Stimulated activated naive CD4-positive, alpha-beta T cell (primary cell): ENCODE measurements at regions not wholly inside any gene's neighbourhood (a gene's known extent, or its start where the extent isn't known, plus 50 kb on each side); places are given as distances from the start of the nearest gene placed in this dataset.
"Not testable (repeated sequence)": the region's sequence is repeated elsewhere in the genome, so short reads cannot be mapped to it uniquely, and the experiment has no call there.

Source experiments
- DNase-seq, 6 experiments: peaks; one replicate each; lab custom pipeline; 2025; lab: John Stamatoyannopoulos, UW

DNA sequence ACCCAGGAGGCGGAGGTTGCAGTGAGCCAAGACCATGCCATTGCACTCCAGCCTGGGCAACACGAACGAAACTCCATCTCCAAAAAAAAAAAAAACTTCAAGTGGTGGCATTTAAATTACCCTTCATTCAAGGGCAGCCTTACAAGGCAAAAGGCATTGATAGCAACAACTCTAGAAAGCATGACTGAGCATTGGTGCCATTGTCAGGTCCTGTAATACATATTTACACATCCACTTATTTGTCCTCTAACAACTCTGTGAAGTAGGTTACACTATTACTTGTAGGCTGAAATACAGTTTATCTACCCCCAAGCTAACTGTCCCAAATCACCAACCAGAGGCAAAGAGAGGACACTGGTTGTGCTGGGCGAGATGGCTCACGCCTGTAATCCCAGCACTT is 52.7 kb upstream of the LARP1 start:
- no peak for DNase-seq

DNA sequence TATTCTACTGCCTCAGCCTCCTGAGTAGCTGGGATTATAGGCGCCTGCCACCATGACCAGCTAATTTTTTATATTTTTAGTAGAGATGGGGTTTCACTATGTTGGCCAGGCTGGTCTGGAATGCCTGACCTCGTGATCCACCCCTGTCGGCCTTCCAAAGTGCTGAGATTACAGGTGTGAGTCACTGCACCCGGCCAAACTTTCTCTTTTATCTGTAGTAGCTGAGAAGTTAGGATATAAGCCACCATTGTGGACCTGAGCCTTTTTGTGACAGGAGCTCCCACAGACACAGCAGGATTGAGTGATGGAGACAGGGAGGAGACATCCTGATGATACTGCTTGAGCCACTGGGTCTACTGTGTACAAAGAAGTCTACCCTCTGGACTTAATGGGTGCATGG is 53.5 kb upstream of the LARP1 start:
- DNase-seq = not testable (repeated sequence)

DNA sequence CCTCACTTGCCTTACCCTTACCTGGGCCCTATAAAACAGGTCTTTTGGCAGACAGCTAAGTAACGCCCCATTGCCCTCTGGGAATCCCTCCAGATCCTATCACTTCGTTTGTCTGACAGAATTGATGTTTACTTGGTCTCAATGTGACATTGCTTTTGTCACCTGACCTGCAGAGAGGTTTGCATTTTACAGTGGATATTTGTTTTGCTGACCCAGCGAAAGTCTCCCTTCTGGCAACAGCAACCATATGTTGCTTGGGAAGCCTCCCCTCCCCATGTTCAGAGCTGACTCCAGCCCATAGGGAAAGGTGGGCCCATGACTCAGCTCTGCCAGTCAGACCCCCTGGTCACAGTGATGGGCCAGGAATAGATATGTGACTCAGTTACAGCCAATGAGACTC is 54.0 kb upstream of the LARP1 start:
- no peak for DNase-seq

DNA sequence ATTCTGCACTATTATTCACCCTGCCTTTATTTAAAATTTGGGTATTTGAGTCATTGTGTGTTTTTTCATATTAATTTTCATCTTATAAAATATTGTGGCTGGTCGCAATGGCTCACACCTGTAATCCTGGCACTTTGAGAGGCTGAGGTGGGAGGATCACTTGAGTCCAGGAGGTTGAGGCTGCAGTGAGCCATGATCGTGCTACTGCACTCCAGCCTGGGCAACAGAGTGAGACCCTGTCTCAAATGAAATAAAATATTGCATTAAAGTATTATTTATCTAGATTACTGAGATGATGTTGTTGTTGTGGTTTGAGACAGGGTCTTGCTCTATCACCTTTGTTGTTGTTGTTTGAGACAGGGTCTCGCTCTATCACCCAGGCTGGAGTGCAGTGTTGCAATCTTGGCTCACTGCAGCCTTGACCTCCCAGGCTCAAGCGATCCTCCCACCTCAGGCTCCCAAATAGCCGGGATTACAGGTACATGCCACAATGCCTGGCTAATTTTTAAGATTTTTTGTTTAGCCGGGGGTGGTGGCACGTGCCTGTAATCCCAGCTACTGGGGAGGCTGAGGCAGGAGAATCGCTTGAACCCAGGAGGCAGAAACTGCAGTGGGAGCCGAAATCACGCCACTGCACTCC is 54.8 kb upstream of the LARP1 start:
- not testable (repeated sequence) for DNase-seq

DNA sequence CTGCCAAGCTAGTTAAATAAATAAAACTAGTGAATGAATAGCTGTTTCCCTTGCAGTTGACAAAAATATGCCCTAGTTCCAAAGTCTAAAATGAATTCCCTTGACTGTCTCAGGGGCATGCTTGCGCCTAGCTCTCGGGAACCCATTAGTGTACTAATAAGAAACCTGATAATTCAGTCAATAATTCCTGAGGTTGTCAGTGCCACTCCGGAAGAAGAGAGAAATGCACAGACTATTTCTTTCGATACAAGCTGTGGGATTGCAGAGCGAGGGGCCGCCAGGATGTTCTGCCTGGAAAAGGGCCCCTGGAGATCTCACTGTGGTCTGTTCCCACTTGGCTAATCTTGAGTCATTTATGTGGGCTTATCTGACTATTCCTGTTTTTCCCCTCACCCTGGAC is 56.4 kb upstream of the LARP1 start:
- no peak for DNase-seq

DNA sequence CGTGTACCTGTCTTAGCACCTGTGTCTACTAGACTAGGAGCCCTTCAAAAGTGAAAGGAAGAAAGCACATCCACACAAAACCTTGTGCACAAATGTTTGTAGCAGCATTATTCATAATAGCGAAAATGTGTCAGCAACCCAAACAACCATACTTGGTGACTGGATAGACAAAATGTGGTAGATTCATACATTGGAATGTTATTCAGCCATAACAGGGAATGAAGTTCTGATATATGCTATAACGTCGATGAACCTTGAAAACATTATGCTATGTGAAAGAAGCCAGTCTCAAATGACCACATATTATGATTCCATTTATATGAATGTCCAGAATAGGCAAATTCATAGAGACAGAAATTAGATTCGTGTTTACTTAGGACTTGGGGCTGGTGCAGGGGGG is 57.8 kb upstream of the LARP1 start:
- DNase-seq = no peak

DNA sequence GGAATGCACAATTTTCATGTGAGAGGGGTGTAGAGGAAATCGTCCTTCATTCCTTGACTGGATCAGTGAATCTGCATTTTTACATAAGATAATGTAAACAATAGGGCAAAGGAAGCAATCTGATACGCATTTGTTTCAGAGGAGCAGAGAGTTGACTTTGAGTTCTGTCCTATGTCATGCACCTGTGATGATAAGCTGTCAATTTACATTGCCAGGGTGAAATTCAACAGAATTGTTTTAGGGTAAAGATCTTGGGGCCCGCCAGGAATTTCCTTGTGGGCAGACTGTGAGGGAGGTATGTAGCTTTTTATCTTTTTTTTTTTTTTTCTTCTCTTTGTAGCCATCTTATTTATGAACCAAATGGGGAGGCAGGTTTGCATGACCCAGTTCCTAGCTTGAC is 58.3 kb upstream of the LARP1 start:
- DNase-seq = no peak

DNA sequence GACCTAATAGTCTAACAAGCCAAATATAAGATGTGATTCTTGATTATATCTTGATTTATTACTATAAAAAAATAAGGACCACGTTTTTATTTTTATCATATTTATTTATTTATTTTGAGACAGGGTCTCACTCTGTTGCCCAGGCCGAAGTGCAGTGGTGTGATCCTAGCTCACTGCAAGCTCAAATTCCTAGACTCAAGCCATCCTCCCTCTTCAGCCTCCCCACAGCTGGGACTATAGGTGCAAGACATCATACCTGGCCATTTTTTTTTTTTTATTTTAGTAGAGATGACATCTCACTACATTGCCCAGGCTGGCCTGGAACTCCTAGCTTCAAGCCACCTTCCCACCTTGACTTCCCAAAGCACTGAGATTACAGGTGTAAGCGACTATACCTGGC is 61.0 kb upstream of the LARP1 start:
- no peak for DNase-seq

DNA sequence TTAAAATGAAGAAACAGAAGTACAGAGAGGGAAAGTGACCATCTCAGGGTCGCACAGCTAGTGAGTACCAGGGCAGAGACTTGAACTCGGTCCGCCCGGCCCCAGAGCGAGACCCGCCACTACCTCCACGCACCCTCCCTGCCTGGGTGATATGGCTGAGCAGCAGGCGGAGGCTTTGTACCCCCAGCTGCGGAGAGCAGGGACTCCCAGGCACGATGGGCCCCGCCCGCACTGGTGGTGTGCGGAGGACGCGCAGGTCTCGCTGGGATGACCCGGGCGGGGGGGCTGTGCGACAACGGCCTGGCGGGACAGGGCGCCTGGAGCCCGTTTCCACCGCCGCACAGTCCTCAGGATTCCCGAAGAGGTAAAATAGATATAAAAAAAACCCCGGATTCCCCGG is 64.7 kb upstream of the LARP1 start:
- no peak for DNase-seq

DNA sequence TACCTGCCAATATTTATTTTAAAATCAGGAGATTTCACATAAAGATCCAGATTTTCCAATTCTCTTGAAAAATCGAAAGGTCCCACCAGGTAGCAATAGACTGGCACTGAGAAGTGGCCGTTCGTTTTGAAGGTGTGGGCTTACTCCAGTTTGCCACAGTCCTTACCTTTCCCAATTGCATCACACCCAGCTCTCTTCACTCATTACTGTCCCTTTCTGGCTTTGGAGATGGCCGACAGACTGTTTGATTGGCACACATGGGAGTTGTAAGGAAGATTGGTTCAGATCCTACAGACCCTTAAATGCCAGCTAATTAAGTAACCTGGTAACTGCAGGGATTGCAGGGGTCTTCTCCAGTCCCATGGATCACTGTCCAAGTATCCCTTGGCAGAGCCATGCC is 68.7 kb upstream of the LARP1 start:
- DNase-seq = no peak

DNA sequence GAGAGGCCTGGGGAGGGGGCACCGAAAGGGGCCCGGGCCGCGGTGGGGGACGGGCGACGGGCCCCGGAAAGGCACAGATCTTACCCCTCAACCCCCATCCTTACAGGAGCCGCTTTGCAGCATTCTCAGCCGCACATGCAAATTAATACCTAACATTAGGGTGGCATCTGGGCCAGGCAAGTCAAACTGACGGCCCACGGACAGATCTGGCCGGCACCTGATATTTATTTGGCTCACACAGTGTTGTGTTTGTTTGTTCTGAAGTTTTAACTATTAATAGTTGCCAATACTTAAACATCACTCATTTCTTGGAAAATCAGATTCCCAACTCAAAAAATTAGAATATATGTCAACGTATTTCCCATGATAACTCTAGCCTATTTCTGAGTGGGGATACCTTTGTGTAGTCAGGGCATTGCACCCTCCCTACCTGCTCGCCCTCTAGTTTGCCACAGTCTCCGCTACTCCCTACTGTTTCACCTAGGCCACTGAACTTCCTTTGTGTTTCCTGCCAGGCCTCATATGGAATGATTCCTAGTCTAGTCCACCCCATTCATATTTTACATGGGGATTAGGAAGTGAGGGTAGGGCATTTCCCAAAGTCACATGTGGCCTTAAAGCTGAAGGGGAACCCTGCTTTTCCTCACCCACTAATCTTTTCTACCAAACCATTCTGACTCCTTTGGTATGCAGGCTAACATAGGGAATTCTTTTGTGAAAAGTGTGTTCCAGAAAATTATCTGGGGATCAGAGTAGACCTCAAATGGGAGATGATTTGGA is 71.9 kb upstream of the LARP1 start:
- DNase-seq = peak in 1 of 6 experiments; percentile 30

DNA sequence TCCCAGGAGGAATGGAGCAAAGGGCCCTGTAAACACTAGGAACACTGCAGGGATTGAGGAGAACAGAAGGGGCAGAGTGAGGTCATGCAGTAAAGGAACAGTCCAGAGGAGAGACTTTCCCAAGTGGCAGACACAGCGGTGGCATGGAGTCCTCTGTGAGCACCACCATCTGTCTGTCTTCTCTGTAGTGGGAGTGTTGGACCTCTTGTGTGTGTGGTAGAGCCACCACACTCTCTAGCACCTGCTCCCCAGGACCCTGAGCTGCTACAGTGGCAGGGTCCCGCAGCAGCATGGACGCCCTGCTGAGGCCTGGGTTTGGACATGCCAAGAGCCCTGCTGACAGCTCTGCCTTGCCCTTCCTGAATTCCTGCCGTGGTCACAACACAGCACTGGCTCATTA is 75.7 kb upstream of the LARP1 start:
- no peak for DNase-seq

DNA sequence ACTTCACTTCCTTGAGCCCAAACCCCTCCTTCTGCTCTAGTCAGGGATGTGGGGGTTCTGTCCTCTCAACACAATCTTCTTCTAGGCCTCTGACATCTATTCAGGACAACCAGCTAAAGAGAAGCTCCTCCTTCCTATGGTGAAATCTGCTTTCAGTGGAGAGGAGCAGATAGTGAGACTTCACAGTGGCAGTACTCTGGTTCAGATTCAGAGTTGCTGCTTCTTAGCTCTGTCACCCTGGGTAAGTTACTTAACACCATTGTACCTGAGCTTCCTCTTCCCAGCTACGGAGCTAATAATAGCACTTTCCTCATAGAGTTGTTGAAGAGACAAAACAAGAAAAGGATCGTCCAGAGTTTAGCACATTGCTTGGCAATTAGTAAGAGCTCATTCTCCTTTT is 77.3 kb upstream of the LARP1 start:
- DNase-seq = no peak

DNA sequence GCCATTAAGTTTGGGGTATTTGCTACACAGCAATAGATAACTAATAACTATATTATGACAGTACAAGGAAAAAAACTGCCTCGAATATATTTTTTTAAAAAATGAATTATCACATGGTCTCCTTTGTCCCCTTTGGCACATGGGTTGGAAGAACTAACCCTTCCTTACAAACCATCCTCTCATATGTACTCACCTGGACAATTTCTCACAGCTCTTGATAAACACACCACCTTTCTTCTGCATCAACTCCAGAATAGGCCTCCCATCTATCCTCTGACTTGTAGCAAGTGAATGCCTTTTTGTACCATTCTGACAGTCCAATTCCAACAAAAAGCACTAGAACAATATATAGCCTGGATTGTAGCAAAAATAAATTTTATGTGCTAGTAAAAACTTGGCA is 78.7 kb upstream of the LARP1 start:
- DNase-seq = no peak

DNA sequence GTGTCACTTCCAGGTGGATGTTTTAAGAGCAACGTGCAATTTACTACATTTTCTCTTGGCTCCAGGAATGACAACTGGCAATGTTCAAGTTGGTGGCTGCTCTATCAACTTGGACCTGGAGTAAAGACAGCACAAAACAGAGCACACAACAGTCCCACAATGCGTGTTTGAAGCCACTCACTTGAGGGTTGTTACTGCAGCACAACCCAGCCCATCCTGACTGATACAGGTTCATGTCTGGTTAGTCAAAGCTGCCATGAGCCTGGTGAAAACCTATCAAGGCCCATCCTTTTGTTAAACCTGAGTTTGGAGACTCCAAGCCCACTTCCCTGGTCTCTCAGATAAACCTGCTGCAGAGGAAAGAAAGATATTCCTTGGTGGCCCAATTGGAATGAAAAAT is 81.1 kb upstream of the LARP1 start:
- DNase-seq = no peak

DNA sequence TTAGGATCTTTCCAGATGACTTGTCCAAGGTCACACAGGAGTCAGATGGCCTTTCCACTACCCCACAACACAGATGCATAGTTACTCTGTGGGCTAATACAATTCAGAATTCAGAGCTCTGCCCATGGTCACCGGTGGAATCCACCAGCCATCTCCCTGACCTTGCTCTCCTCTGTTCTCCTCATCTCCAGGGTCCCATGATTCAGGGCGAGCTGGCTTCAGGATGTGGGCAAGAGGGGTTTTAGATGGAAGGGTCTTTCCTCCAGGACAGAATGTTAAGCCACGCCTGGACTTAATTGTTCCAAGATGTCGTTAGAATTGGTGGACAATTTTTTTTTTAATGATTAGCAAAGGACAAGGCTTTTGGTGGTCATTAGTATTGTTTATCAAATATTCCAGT is 81.7 kb upstream of the LARP1 start:
- DNase-seq = no peak

DNA sequence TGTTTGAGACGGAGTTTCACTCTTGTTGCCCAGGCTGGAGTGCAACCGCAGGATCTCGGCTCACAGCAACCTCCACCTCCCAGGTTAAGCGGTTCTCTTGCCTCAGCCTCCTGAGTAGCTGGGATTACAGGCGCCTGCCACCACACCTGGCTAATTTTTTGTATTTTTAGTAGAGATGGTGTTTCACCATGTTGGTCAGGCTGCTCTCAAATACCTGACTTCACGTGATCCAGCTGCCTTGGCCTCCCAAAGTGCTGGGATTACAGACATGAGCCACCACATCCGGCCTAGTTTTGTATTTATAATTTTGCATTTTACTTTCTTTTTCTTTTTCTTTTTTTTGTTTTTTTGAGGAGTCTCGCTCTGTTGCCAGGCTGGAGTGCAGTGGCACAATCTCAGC is 85.3 kb upstream of the LARP1 start:
- DNase-seq = not testable (repeated sequence)

DNA sequence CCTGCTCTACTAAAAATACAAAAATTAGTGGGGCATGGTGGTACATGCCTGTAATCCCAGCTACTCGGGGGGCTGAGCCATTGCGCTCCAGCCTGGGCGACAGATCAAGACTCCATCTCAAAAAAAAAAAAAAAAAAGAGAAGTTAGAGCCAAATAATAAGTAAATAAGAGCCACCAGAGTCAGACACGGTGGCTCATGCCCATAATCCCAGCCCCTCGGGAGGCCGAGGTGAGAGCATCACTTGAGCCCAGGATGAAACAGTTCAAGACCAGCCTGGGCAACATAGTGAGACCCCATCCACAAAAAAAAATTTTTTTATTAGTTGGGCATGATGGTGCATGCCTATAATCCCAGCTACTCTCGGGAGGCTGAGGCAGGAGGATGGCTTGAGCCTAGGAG is 85.8 kb upstream of the LARP1 start:
- no peak for DNase-seq

DNA sequence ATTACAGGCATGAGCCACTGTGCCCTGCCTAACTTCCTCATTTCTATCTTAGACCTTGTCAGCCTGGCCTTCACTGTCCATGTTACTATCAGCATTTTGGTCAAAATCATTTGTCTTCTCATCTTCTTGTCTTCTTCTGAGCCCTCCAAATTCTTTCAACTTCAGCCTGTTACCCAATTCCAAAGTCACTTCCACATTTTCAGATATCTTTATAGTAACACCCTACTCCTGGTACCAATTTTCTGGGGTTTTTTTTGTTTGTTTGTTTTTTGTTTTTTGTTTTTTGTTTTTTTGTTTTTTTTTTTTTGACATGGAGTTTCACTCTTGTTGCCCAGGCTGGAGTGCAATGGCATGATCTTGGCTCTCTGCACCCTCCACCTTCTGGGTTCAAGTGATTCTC is 90.3 kb upstream of the LARP1 start:
- no peak for DNase-seq

DNA sequence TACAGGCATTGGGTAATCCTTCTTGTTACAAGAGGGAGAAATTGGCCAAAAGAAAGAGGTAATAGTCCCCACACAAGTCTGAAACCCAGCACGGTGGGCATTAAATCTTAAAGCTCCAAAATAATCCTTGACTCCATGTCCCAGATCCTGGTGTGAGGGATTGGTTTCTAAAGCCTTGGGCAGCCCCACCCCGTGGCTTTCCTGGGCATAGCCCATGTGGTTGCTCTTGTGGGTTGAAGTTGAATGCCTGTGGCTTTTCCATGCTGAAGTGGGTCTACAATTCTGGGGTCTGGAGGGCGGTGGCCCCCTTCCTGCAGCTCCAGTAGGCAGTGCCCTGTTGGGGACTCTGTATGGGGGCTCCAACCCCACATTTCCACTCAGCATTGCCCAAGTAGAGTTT is 91.8 kb upstream of the LARP1 start:
- DNase-seq = no peak

DNA sequence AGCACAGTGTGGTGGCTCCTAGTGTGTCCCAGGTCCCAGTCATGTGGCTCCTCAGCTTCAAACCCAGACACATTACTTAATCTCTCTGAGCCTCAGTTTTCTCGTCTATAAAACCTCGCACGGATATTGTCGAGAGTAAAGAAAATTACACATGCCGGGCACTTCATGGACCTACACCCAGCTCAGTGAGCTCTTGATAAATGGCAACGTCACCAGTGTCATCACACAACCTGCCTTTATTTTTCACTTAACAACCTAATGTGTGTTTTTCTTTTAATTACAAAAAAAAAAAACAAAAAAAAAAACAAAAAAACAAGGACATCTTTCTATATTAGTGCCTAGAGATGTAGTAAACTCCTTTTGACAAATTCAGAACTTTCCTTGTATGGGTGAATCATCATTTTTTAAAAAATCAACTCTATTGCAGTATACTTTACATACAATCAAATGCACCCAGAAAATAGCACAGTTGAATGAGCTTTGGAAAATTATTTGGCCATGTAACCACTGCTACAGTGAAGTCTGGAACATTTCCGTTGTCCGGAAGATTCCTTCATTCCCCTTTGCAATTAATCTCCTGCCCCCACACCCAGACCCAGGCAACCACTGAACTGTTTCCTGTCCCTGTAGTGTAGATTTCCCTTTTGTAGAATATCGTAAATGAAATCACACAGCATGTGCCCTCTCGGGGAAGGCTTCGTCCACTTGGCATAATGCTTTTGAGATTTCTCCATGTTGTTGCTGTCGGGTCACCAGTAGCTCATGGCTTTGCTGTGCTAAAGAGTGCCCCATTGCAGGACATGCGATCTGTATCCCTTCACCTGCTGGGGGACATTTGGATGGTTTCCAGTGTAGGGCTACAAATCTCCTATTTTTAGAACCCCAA is 100.4 kb upstream of the LARP1 start:
- no peak for DNase-seq

DNA sequence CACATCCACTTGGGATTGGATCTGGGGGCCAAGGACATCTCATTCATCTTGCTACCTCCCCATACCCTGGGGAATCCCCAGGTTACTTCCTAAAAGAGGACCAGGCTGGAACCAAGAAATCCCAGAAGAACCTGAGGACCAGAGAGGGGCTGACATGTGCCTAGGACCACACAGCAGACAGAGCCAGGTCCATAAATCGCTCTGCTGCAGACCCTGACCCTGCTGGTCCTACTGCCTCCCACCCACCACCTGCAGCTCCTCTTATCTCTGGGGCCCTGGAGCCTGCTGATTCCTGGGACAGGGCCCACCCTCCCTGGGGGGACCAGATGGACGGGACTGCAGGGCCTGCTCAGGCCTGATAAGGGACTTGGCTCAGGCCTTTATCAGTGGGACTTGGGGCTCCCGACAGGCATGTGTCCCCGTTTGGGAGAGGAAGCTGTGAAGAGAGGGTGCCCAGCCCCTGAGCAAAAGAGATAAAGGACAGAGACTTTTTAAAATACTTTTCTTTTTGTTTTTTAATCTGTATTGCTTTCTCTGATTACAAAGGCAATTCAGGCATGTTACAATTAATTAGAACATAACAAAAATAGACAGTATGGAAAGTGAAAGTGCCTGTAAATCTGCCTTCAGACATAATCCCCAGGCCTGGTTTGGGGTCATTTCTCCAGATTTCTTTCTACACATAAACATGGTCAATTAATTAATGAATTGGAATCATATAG is 101.3 kb upstream of the LARP1 start:
- no peak for DNase-seq
